Fibroblast of lung (primary cell): ENCODE measurements at regions not wholly inside any gene's neighbourhood (a gene's known extent, or its start where the extent isn't known, plus 50 kb on each side); places are given as distances from the start of the nearest gene placed in this dataset.
A peak's percentile ranks its signal among the peaks of the same experiment; 100 is the strongest.

Experiments
- DNase-seq, 2 donors: peaks; one replicate each; pipeline versions ENCODE4 v3.0.0 to v3.0.0-alpha.2; 2010; ENCODE audit warnings: low read depth in 2 of 2
- H2AFZ ChIP-seq: 2 replicates; pipeline ENCODE4 v1.5.1; 2012; ENCODE audit warnings: low read length, control low read depth, inconsistent platforms
- H3K27ac ChIP-seq: 2 replicates; pipeline ENCODE4 v1.5.1; 2011; ENCODE audit warnings: low read length, control low read depth; ENCODE audit not compliant: insufficient read depth
- H3K27me3 ChIP-seq: 2 replicates; pipeline ENCODE4 v1.5.1; 2011; ENCODE audit warnings: mild to moderate bottlenecking, low read length; ENCODE audit not compliant: control insufficient read depth, insufficient read depth
- H3K36me3 ChIP-seq: 2 replicates; pipeline ENCODE4 v1.5.1; 2011; ENCODE audit warnings: low read length; ENCODE audit not compliant: control insufficient read depth, insufficient read depth
- H3K4me1 ChIP-seq: 2 replicates; pipeline ENCODE4 v1.5.1; 2011; ENCODE audit warnings: low read length; ENCODE audit not compliant: control insufficient read depth, insufficient read depth; ENCODE audit errors: extremely low read depth
- H3K4me2 ChIP-seq: 2 replicates; pipeline ENCODE4 v1.5.1; 2011; ENCODE audit warnings: low read length, control low read depth; ENCODE audit not compliant: insufficient read depth; ENCODE audit errors: extremely low read depth
- H3K4me3 ChIP-seq, 4 experiments: fragments of 200-600 bp in 1 of 4; sonication (generic) in 1 of 4; replicated peaks in 1 of 4; 2 replicates each; pipeline ENCODE4 v1.5.1; 2011 to 2016; ENCODE audit warnings: low read length in 4 of 4, low read depth in 3 of 4, mild to moderate bottlenecking in 3 of 4, control low read depth in 2 of 4, inconsistent platforms in 1 of 4, mixed read lengths in 1 of 4; ENCODE audit not compliant: insufficient read depth in 1 of 4; ENCODE audit errors: control extremely low read depth in 1 of 4
- H3K79me2 ChIP-seq: 2 replicates; pipeline ENCODE4 v1.5.1; 2012; ENCODE audit warnings: mild to moderate bottlenecking, low read length, inconsistent platforms; ENCODE audit not compliant: control insufficient read depth, insufficient read depth
- H3K9ac ChIP-seq: 2 replicates; pipeline ENCODE4 v1.5.1; 2011; ENCODE audit warnings: mild to moderate bottlenecking, low read length, control low read depth; ENCODE audit not compliant: insufficient read depth
- H3K9me3 ChIP-seq: 2 replicates; pipeline ENCODE4 v1.5.1; 2012; ENCODE audit warnings: low read depth, low read length; ENCODE audit not compliant: control insufficient read depth, insufficient read depth
- H4K20me1 ChIP-seq: 2 replicates; pipeline ENCODE4 v1.5.1; 2011; ENCODE audit warnings: low read length; ENCODE audit not compliant: control insufficient read depth, insufficient read depth; ENCODE audit errors: extremely low read depth
- EZH2 ChIP-seq: IDR thresholded peaks from 2 replicates; pipeline ENCODE4 v1.5.1; 2012; ENCODE audit warnings: low read length, control low read depth, mild to moderate bottlenecking; ENCODE audit errors: missing control alignments
- TF ChIP-seq, protein P1 (sequence below), 2 donors: IDR thresholded peaks in 1 of 2; conservative IDR thresholded peaks in 1 of 2; 1 replicate in 1 of 2; 2 replicates in 1 of 2; pipeline ENCODE4 v1.5.1; 2011 to 2012; ENCODE audit warnings: low read length in 2 of 2, control low read depth in 1 of 2, inconsistent platforms in 1 of 2, low read depth in 1 of 2, mild to moderate bottlenecking in 1 of 2

DNA sequence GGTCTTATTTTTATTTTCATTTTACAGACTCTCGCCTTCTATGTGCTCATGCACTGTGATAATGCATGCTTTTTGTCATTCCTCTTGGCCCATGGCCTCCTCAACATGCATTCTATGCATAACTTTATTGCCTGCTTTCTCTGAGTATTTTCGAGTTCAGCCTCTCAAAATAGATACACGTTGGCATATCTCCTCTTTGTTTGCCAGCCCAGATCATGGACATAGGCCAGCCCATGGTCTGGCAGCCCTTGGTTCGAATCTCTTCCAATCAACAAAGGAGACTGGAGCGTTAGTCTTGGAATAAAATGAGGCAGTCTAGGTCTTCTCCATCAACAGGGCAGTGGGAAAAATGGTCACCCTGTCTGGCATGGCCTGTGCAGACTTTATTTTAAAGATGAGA is 279.5 kb upstream of the ADAMTS16 start:
- Histone ChIP-seq H3K4me2 (no peak overlapping the region), H3K36me3 (no peaks in the 10 kb centered on the region), H3K9me3 (no peaks in the 10 kb centered on the region), H3K4me1 (no peaks in the 10 kb centered on the region), H3K79me2 (no peaks in the 10 kb centered on the region), H3K27me3 (no peaks in the 10 kb centered on the region), H3K9ac (no peak overlapping the region), H2AFZ (no peak overlapping the region), H3K4me3 (no peak overlapping the region), H4K20me1 (no peaks in the 10 kb centered on the region), H3K27ac (no peak overlapping the region)
- TF ChIP-seq, protein P1, sequence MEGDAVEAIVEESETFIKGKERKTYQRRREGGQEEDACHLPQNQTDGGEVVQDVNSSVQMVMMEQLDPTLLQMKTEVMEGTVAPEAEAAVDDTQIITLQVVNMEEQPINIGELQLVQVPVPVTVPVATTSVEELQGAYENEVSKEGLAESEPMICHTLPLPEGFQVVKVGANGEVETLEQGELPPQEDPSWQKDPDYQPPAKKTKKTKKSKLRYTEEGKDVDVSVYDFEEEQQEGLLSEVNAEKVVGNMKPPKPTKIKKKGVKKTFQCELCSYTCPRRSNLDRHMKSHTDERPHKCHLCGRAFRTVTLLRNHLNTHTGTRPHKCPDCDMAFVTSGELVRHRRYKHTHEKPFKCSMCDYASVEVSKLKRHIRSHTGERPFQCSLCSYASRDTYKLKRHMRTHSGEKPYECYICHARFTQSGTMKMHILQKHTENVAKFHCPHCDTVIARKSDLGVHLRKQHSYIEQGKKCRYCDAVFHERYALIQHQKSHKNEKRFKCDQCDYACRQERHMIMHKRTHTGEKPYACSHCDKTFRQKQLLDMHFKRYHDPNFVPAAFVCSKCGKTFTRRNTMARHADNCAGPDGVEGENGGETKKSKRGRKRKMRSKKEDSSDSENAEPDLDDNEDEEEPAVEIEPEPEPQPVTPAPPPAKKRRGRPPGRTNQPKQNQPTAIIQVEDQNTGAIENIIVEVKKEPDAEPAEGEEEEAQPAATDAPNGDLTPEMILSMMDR (conservative IDR thresholded peaks at IDR 0.05 in 1 of 2, IDR thresholded peaks at IDR 0.05 in 1 of 2; ENCODE audit: low read depth in 1 of 2, low read length in 2 of 2): no peak
- TF ChIP-seq EZH2: no peak
- DNase-seq: no peak

DNA sequence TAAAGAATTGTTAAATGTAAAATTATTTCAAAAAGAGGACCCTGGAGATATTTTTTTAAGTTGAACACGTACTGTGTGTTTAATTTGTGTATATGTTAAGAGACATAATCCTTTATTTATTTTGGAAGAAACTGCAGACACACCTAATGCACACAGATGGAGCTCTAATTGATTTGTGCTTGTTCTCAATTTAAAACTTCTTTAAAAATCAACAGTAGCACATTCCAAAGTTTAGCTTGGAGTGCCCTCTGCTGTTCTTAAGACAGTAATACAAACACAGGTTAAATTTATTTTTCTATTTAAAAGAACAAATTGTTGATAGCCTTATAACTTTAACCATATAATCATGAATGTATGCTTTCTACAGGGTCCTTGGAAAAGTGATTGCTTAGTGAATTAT is 277.6 kb upstream of the ADAMTS16 start:
- Histone ChIP-seq H3K4me1 (no peaks in the 10 kb centered on the region), H4K20me1 (no peaks in the 10 kb centered on the region), H3K4me2 (no peak overlapping the region), H3K79me2 (no peaks in the 10 kb centered on the region), H3K9me3 (no peaks in the 10 kb centered on the region), H3K36me3 (no peaks in the 10 kb centered on the region), H3K27ac (no peak overlapping the region), H3K27me3 (no peaks in the 10 kb centered on the region), H3K4me3 (no peak overlapping the region), H2AFZ (no peak overlapping the region), H3K9ac (no peak overlapping the region)
- TF ChIP-seq EZH2: no peak
- TF ChIP-seq, protein P1 (conservative IDR thresholded peaks at IDR 0.05 in 1 of 2, IDR thresholded peaks at IDR 0.05 in 1 of 2; ENCODE audit: low read depth in 1 of 2, low read length in 2 of 2): peak; percentile 30 to 49
- peak; percentile 49 to 58 for DNase-seq

DNA sequence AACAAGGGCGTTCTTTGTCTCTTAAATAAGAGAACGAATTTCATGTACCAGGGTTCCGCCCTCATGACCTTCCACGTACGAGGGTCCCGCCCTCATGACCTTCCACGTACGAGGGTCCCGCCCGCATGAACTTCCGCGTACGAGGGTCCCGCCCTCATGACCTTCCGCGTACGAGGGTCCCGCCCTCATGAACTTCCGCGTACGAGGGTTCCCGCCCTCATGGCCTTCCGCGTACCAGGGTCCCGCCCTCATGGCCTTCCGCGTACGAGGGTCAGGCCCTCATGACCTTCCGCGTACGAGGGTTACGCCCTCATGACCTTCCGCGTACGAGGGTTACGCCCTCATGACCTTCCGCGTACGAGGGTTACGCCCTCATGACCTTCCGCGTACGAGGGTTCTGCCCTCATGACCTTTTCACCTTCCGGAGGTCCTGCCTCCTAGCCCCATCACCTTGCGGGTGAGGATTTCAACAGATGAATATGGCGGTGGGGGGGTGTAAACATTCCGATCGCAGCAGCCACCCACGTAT is 273.9 kb upstream of the ADAMTS16 start:
- no peaks in the 10 kb centered on the region for H3K79me2 ChIP-seq
- no peak overlapping the region for H2AFZ ChIP-seq

More for the DNA sequence above, 273.9 kb upstream of the ADAMTS16 start:
- Histone ChIP-seq H3K36me3 (no peaks in the 10 kb centered on the region), H3K4me2 (no peak overlapping the region), H4K20me1 (no peaks in the 10 kb centered on the region), H3K4me1 (no peaks in the 10 kb centered on the region), H3K9me3 (no peaks in the 10 kb centered on the region), H3K27me3 (no peaks in the 10 kb centered on the region), H3K27ac (no peak overlapping the region), H3K9ac (no peak overlapping the region), H3K4me3 (no peak overlapping the region)
- TF ChIP-seq, protein P1 (conservative IDR thresholded peaks at IDR 0.05 in 1 of 2, IDR thresholded peaks at IDR 0.05 in 1 of 2; ENCODE audit: low read depth in 1 of 2, low read length in 2 of 2): no peak
- TF ChIP-seq EZH2: no peak
- DNase-seq: no peak
